ENCODE measurements at regions not wholly inside any gene's neighbourhood (a gene's known extent, or its start where the extent isn't known, plus 50 kb on each side); places are given as distances from the start of the nearest gene placed in this dataset.

- in situ Hi-C loops (cut with MboI): no loop called here
- no peak overlapping the region for H3K9ac ChIP-seq (ENCODE audit: control insufficient read depth, insufficient read depth, low read length)
- H3K27ac ChIP-seq (ENCODE audit: control insufficient read depth, insufficient read depth): no peak overlapping the region
- H3K4me2 ChIP-seq (ENCODE audit: control insufficient read depth, insufficient read depth): no peak overlapping the region
- ChIA-PET SMC1A (ENCODE audit: uncharacterized antibody, unreplicated experiment) (no interaction called here), CTCF (no interaction called here), RAD21 (ENCODE audit: unreplicated experiment) (no interaction called here), POLR2A (no interaction called here)
- no peaks in the 10 kb centered on the region for H3K36me3 ChIP-seq (ENCODE audit: control insufficient read depth in 2 of 2, insufficient read depth in 2 of 2, low read length in 1 of 2)
- intact Hi-C loops (cut with micrococcal nuclease; ENCODE audit: unreplicated experiment): no loop called here
- H3K9me3 ChIP-seq (replicated peaks; ENCODE audit: control insufficient read depth, insufficient read depth, low read length): no peaks in the 10 kb centered on the region
- no peaks in the 10 kb centered on the region for H4K20me1 ChIP-seq (ENCODE audit: control insufficient read depth, insufficient read depth)
- H2AFZ ChIP-seq (ENCODE audit: control insufficient read depth, low read depth, low read length): no peak overlapping the region
- no TSS peak for BruUV-seq (replicated peaks)
- ATAC-seq (no peak), FAIRE-seq (no peak), DNase-seq (ENCODE audit: low read depth, low spot score) (no peak)
- no peaks in the 10 kb centered on the region for H3K79me2 ChIP-seq (ENCODE audit: control insufficient read depth, insufficient read depth, low read length)
- 15% methylated on average over 6 of the region's 6 CpGs for WGBS (ENCODE audit: insufficient coverage, insufficient replicate concordance, low lambda C conversion rate, missing lambda C conversion rate)
- H3K4me1 ChIP-seq (ENCODE audit: control insufficient read depth, insufficient read depth, low read length): no peaks in the 10 kb centered on the region
- H3K4me3 ChIP-seq: no peak overlapping the region
- H3K27me3 ChIP-seq (replicated peaks in 1 of 2; ENCODE audit: control insufficient read depth in 2 of 2, insufficient read depth in 2 of 2, low read length in 1 of 2): peaks cover 0 to 1% of the 10 kb centered on the region in 2 experiments; a peak in 2 of 4 replicates
- TF ChIP-seq ESRRA (IDR thresholded peaks at IDR 0.05; ENCODE audit: low read length) (no peak), BCLAF1 (IDR thresholded peaks at IDR 0.05) (no peak), BCL3 (IDR thresholded peaks at IDR 0.05; ENCODE audit: borderline replicate concordance, insufficient read depth, low read depth, low read length, poor library complexity, severe bottlenecking) (no peak), SUPT20H (IDR thresholded peaks at IDR 0.05; ENCODE audit: borderline replicate concordance, control insufficient read depth, low read depth, low read length) (no peak), MLLT1 (IDR thresholded peaks at IDR 0.05) (no peak), NFXL1 (IDR thresholded peaks at IDR 0.05; ENCODE audit: borderline replicate concordance) (no peak), SUZ12 (IDR thresholded peaks at IDR 0.05; ENCODE audit: unreplicated experiment) (no peak), NRF1 (conservative IDR thresholded peaks at IDR 0.05; ENCODE audit: low read depth, low read length) (no peak), MTA2 (IDR thresholded peaks at IDR 0.05; ENCODE audit: low read depth) (no peak), LARP7 (IDR thresholded peaks at IDR 0.05) (no peak), RELA (IDR thresholded peaks at IDR 0.05; ENCODE audit: borderline replicate concordance, partially characterized antibody) (no peak), CUX1 (IDR thresholded peaks at IDR 0.05; ENCODE audit: insufficient replicate concordance, low read depth, low read length) (no peak)
These were observed 291.8 kb upstream of the USP24 start for GRCh38 chr1:55506740-55507577.
